ENCODE measurements at regions not wholly inside any gene's neighbourhood (a gene's known extent, or its start where the extent isn't known, plus 50 kb on each side); places are given as distances from the start of the nearest gene placed in this dataset.

DNA sequence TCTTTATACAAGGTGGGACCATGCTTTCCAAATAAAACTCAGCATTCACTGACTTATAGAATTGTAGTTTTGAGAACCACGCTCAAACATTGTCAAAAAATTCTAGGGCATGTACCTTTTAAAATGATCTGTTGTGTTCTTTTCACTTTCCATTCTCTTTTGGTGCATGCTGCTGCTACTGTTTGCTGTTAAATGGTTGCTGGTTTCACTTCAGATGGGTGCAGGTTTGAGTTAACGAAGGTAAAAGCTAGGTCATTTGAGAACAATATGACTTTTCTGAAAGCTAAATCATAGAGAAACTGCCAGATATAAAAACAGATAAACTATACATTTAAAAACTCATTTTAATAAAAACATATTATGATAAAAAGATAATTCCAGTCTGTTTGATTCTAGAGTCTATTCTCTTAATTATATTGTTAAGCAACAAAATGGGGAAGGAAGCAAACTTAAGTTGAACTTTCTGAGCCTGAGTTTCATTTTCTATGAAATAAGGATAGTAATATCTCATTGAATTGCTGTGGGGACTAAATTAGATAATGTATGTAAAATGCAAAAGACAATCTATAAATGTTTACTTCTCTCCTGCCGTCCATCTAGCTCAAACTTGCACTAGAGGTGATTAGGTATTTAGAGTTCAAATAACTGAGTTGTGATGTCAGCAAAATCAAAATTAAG, 82.4 kb downstream of the OXSM start:
- no peak overlapping the region for H3K4me3 ChIP-seq (replicated peaks; ENCODE audit: low read depth, low read length)
- TF ChIP-seq, protein P1, sequence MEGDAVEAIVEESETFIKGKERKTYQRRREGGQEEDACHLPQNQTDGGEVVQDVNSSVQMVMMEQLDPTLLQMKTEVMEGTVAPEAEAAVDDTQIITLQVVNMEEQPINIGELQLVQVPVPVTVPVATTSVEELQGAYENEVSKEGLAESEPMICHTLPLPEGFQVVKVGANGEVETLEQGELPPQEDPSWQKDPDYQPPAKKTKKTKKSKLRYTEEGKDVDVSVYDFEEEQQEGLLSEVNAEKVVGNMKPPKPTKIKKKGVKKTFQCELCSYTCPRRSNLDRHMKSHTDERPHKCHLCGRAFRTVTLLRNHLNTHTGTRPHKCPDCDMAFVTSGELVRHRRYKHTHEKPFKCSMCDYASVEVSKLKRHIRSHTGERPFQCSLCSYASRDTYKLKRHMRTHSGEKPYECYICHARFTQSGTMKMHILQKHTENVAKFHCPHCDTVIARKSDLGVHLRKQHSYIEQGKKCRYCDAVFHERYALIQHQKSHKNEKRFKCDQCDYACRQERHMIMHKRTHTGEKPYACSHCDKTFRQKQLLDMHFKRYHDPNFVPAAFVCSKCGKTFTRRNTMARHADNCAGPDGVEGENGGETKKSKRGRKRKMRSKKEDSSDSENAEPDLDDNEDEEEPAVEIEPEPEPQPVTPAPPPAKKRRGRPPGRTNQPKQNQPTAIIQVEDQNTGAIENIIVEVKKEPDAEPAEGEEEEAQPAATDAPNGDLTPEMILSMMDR (IDR thresholded peaks at IDR 0.05; ENCODE audit: low read depth, low read length, missing control alignments), result no peak
- DNase-seq (ENCODE audit: extremely low read depth, low read depth), result no peak

DNA sequence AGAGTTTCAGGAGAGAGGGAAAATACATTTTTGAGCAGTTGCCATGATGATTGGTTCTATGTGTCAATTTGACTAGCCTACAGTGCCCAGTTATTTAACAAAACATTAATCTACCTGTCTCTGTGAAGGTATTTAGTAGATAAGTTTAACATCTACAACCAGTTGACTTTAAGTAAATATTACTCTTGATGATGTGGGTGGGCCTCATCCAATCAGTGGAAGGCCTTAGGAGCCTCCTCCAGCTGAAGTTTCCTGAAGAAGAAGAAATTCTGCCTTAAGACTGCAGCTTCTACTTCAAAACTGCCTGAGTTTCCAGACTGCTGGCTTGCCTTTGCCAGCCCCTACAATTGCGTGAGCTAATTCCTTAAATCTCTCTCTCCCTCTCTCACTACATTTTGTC, 93.6 kb downstream of the OXSM start:
- H3K4me3 ChIP-seq (replicated peaks; ENCODE audit: low read depth, low read length), result no peak overlapping the region
- no peak for DNase-seq (ENCODE audit: extremely low read depth, low read depth)
- TF ChIP-seq, protein P1 (IDR thresholded peaks at IDR 0.05; ENCODE audit: low read depth, low read length, missing control alignments), result no peak

DNA sequence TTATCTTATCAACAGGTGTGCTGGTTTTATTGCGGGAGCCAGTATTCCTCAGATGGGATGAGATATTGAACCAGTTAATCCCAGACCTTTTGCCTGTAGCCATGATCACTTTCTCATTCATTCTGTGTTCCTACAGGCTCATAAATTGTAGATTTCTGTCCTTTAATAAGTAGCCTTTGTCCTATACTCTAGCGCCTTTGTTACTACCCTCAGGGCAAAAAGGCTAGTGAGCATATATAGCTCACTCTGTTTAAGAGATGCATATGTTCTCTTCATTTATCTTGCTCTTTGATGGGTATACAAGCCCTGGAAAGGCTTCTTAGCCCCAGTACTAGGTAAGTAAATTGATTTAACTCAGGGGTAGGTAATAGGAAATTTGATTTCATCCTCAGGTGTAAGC, 95.1 kb downstream of the OXSM start:
- DNase-seq (ENCODE audit: extremely low read depth, low read depth), result no peak
- TF ChIP-seq, protein P1 (IDR thresholded peaks at IDR 0.05; ENCODE audit: low read depth, low read length, missing control alignments), result no peak
- H3K4me3 ChIP-seq (replicated peaks; ENCODE audit: low read depth, low read length), result no peak overlapping the region

DNA sequence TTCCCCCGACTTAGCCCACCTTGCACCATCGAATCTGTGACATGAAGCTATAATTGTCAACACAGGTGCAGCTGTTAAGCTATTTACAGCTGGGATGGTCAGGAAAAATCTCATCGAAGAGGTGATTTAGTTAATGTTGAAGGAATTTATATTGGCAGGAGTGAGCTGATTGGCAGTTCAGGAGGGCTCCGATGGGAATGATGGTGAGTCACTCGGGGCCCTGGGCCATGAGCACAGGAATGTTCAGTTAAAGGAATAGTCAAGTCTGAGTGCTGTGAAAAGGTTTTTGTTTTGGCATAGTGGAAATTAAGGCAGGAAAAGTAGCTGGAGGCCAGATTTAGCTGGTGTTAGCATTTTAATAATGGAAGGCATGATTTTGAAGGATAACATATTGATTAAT, 95.7 kb downstream of the OXSM start:
- H3K4me3 ChIP-seq (replicated peaks; ENCODE audit: low read depth, low read length), result no peak overlapping the region
- TF ChIP-seq, protein P1 (IDR thresholded peaks at IDR 0.05; ENCODE audit: low read depth, low read length, missing control alignments), result no peak
- no peak for DNase-seq (ENCODE audit: extremely low read depth, low read depth)

DNA sequence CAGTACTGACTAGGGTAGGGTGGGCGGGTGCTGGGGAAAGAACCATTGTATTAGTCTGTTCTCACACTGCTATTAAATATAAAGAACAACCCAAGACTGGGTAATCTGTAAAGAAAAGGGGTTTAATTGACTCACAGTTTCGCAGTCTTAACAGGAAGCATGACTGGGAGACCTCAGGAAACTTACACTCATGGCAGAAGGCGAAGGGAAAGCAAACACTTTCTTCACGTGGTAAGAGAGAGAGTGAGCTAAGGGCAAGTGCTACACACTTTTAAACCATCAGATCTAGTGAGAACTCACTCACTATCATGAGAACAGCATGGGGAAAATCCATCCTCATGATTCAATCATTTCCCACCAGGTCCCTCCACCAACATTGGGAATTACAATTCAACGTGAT, 98.0 kb downstream of the OXSM start:
- TF ChIP-seq, protein P1 (IDR thresholded peaks at IDR 0.05; ENCODE audit: low read depth, low read length, missing control alignments), result no peak
- DNase-seq (ENCODE audit: extremely low read depth, low read depth), result no peak
- H3K4me3 ChIP-seq (replicated peaks; ENCODE audit: low read depth, low read length), result no peak overlapping the region

DNA sequence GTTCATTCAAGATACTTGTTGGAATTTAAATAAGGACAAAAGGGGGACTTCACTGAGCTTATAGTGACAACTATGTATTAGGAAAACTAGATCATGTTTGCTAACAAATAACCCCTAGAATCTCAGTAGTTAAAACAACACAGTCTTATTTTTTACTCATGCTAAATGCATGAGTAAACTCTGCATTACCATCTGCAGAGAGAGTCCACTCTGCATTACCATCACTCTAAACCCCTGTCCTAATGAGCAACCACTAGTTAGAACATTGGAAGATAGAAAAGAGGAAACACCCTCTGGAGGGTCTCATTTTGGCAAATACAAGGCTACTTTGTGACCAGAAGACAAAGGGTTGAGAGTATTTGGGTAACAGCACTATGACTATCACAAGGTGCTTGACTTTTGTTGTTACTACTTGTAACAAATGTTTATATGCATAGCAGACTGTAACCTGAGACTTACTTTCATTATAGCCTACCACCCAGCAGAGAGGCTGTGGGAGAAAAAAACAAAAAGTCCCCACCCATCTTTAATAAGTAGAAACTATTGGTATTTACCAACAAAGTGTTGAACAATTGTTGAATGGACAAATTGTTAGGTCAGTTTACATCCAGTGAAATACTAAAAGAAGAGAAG, 99.1 kb downstream of the OXSM start:
- no peak for DNase-seq (ENCODE audit: extremely low read depth, low read depth)
- TF ChIP-seq, protein P1 (IDR thresholded peaks at IDR 0.05; ENCODE audit: low read depth, low read length, missing control alignments), result no peak
- H3K4me3 ChIP-seq (replicated peaks; ENCODE audit: low read depth, low read length), result no peak overlapping the region
